Esophagus (tissue), 2 donors: ENCODE measurements at regions not wholly inside any gene's neighbourhood (a gene's known extent, or its start where the extent isn't known, plus 50 kb on each side); places are given as distances from the start of the nearest gene placed in this dataset.

Source experiments
- H3K27ac ChIP-seq, 2 donors: one replicate each; pipeline ENCODE4 v1.5.1; 2013; ENCODE audit warnings: low read depth in 2 of 2, mild to moderate bottlenecking in 2 of 2, inconsistent platforms in 1 of 2, low read length in 1 of 2, moderate library complexity in 1 of 2
- H3K27me3 ChIP-seq, 2 donors: one replicate each; pipeline ENCODE4 v1.6.1; 2013; ENCODE audit warnings: low read length in 2 of 2, control low read depth in 1 of 2, mild to moderate bottlenecking in 1 of 2; ENCODE audit not compliant: insufficient read depth in 2 of 2, control insufficient read depth in 1 of 2
- H3K36me3 ChIP-seq, 2 donors: one replicate each; pipeline ENCODE4 v1.6.1; 2013; ENCODE audit warnings: low read length in 1 of 2; ENCODE audit not compliant: control insufficient read depth in 2 of 2, insufficient read depth in 2 of 2
- H3K4me1 ChIP-seq, 2 donors: one replicate each; pipeline ENCODE4 v1.6.1; 2013; ENCODE audit warnings: low read length in 1 of 2; ENCODE audit not compliant: control insufficient read depth in 2 of 2, insufficient read depth in 2 of 2
- H3K4me3 ChIP-seq, 2 donors: one replicate each; pipeline ENCODE4 v1.5.1; 2013; ENCODE audit warnings: low read length in 2 of 2, mild to moderate bottlenecking in 2 of 2, low read depth in 1 of 2, moderate library complexity in 1 of 2
- H3K9me3 ChIP-seq, 2 donors: one replicate each; pipeline ENCODE4 v1.6.1; 2013; ENCODE audit warnings: mild to moderate bottlenecking in 2 of 2, low read depth in 1 of 2, low read length in 1 of 2, moderate library complexity in 1 of 2; ENCODE audit not compliant: control insufficient read depth in 2 of 2, insufficient read depth in 1 of 2
- WGBS, 2 donors: extraction: QIAGEN DNeasy Blood & Tissue Kit; methylation state at CpG; one replicate each; pipeline ENCODE4 v1.1.7; 2013; 5-methylcytosine and 5-hydroxymethylcytosine counted together
- donor health status: healthy with polysubstance abuse.
- donor health status: Bipolar disorder and iron deficiency.

GRCh38 chr1:113185463-113186104, 112.6 kb downstream of the LRIG2 start:
- Histone ChIP-seq H3K4me1 (no peaks in the 10 kb centered on the region), H3K9me3 (no peaks in the 10 kb centered on the region), H3K4me3 (no peak overlapping the region), H3K36me3 (no peaks in the 10 kb centered on the region), H3K27me3 (no peaks in the 10 kb centered on the region), H3K27ac (no peak overlapping the region)
- WGBS, 2 donors = 76 to 81% methylated on average over 2 of the region's 2 CpGs

- Histone ChIP-seq H3K27me3 (no peaks in the 10 kb centered on the region), H3K9me3 (no peaks in the 10 kb centered on the region), H3K4me3 (no peak overlapping the region), H3K27ac (no peak overlapping the region), H3K4me1 (peaks cover 0 to 5% of the 10 kb centered on the region in 2 donors), H3K36me3 (no peaks in the 10 kb centered on the region)
- WGBS, 2 donors = 76 to 78% methylated on average over 3 of the region's 3 CpGs
Measured at GRCh38 chr1:113190078-113190477, 117.1 kb downstream of the LRIG2 start.

- no peaks in the 10 kb centered on the region for H3K27me3 ChIP-seq
- no peak overlapping the region for H3K4me3 ChIP-seq
- H3K36me3 ChIP-seq = no peaks in the 10 kb centered on the region
- peak overlapping the region in 1 of 2 donors; percentile 83 for H3K27ac ChIP-seq
- no peaks in the 10 kb centered on the region for H3K9me3 ChIP-seq
- peaks cover 0 to 5% of the 10 kb centered on the region in 2 donors for H3K4me1 ChIP-seq
- WGBS, 2 donors = 75 to 83% methylated on average over 3 of the region's 3 CpGs
Measured at GRCh38 chr1:113190930-113191329, 117.9 kb downstream of the LRIG2 start.

DNA sequence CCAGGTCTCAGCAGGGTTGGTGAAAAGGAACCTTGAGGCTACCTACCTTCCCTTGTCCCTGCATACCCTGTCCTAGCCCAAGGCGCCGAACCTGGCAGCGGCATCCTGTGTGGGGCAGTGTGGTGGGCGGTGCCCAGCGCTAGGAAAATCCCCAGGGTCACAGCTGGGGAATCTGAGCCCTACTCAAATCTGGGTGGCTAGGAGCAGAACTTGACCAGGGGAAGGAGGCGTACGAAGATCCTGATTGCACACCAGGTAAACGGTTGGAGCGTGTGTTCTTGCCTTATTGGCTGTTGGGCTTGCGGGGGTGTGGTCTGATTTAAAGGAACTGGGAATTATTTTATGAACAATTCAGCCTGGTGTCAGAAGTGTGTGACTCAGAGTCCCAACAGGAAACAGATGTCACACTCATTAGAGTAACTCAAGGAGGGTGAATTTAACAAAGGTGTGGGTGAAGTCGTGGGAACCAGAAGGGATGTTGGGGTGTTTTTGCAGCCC, 118.6 kb downstream of the LRIG2 start:
- H3K9me3 ChIP-seq = no peaks in the 10 kb centered on the region
- H3K27me3 ChIP-seq = no peaks in the 10 kb centered on the region
- peak overlapping the region; percentile 72 to 83 for H3K27ac ChIP-seq
- H3K4me1 ChIP-seq = peaks cover 0 to 5% of the 10 kb centered on the region in 2 donors
- 83 to 85% methylated on average over 11 of the region's 11 CpGs for WGBS, 2 donors
- no peak overlapping the region for H3K4me3 ChIP-seq
- H3K36me3 ChIP-seq = no peaks in the 10 kb centered on the region

DNA sequence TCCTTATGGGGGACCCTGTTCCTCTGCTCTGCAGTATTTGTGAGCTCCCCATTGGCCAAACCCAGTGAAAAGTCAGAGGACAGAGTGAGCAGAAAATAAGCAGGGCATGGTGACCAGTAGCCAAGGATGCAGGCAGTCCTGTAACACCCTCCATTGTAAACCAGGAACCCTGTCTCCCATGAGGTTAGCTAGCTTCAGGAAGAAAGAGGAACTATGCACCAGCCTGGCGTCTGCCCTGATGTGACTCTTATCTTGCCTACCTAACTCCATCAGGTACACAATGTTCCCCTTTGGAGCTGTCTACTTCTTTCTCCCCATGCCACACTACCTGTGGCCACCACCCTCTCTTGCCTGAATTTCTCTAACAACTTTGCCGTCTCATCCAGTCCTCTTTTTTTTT, 119.2 kb downstream of the LRIG2 start:
- Histone ChIP-seq H3K4me3 (no peak overlapping the region), H3K4me1 (peaks cover 0 to 7% of the 10 kb centered on the region in 2 donors), H3K27me3 (no peaks in the 10 kb centered on the region), H3K36me3 (no peaks in the 10 kb centered on the region), H3K9me3 (no peaks in the 10 kb centered on the region), H3K27ac (peak overlapping the region; percentile 72 to 81)
- 80 to 82% methylated on average over 2 of the region's 2 CpGs for WGBS, 2 donors

- Histone ChIP-seq H3K36me3 (no peaks in the 10 kb centered on the region), H3K4me1 (peaks cover 2 to 7% of the 10 kb centered on the region in 2 donors), H3K27me3 (no peaks in the 10 kb centered on the region), H3K27ac (no peak overlapping the region), H3K9me3 (no peaks in the 10 kb centered on the region), H3K4me3 (no peak overlapping the region)
- 86 to 94% methylated on average over 1 of the region's 1 CpG for WGBS, 2 donors
Measured at GRCh38 chr1:113192980-113193379, 120.0 kb downstream of the LRIG2 start.

DNA sequence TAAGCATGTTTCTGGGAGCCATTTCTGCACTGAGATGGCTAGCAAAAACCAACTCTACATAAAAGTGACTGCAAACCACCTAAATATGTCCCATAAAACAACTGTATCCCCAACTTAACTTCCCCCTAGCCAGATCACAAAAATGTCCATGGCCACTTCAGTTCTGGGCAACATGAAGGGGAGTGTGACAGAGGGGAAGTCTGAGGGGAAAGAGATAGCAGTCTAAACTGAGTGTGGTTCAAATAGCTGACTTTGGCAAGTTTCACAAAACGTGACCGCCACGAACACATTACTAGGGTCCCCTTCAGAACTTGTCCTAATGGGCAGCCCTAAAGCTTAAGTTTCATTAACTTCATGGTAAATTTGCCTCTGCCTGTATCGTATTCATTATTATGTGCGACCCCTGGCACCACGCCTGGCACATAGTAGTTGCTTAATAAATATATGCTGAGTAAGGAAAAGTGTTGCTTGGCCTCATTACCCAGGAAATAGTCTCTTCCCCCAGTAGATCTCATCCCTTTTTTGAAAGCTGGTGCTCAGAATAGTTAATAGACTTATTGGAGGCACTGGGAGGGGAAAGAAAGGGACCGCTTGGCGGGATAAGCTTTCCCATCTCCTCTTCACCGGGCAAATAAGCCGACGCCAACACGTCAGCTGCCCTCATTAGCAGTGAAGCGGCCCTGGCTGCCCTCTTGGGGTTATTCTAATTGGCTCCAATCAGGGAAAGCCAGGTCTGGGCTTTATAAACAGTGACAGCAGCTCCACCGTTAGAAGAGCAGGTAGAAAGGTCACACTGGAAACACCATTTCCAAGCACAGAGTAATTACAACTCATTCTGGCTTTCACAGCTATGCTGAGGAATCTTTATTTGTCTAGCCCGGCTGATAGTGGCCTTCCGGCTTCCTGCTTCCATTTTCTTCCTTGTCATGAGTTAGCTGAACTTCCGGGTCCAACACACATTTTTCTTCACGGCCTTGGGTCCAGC, 122.1 kb downstream of the LRIG2 start:
- H3K9me3 ChIP-seq = no peaks in the 10 kb centered on the region
- no peaks in the 10 kb centered on the region for H3K27me3 ChIP-seq
- no peak overlapping the region for H3K4me3 ChIP-seq
- peak overlapping the region in 1 of 2 donors; percentile 24 for H3K27ac ChIP-seq
- H3K36me3 ChIP-seq = no peaks in the 10 kb centered on the region
- peaks cover 6 to 15% of the 10 kb centered on the region in 2 donors for H3K4me1 ChIP-seq
- WGBS, 2 donors = 86 to 89% methylated on average over 18 of the region's 18 CpGs

DNA sequence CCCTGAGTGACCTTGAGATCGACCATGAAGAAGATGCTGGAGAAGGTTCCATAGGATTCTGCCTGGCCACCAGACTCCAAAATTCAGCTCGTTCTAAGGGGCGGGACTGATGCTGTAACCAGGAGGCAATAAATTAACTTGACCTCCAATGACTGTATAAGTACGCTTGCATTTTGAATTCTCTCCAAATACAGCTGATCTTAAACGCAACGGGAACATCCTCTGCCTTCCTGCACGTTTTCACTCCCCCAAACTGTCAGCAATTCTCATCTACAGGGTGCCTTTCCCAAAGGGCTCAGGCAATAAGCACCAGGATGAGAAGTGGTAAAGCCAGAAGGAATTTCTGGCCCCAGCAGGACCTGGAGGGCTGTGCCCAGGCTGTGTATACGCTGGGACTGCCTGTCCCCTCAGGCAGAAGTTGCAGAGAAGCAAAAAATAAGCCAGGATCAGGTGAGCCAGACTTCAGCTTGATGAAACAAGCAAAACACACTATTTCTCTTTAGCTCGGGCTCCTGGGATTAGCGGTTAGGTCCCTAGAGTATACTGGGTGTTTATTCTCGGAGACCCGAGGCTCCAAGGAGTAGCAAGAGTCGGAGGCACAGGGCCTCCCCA, 124.8 kb downstream of the LRIG2 start:
- WGBS, 2 donors = 37 to 58% methylated on average over 13 of the region's 13 CpGs
- H3K4me1 ChIP-seq = peaks cover 6 to 10% of the 10 kb centered on the region in 2 donors
- H3K36me3 ChIP-seq = no peaks in the 10 kb centered on the region
- H3K27ac ChIP-seq = peak overlapping the region; percentile 80 to 82
- H3K27me3 ChIP-seq = no peaks in the 10 kb centered on the region
- no peak overlapping the region for H3K4me3 ChIP-seq
- H3K9me3 ChIP-seq = no peaks in the 10 kb centered on the region

- WGBS, 2 donors = 96 to 97% methylated on average over 24 of the region's 24 CpGs
- Histone ChIP-seq H3K9me3 (no peaks in the 10 kb centered on the region), H3K4me1 (peaks cover 6 to 10% of the 10 kb centered on the region in 2 donors), H3K36me3 (no peaks in the 10 kb centered on the region), H3K27ac (peak overlapping the region in 1 of 2 donors; percentile 65), H3K4me3 (no peak overlapping the region), H3K27me3 (no peaks in the 10 kb centered on the region)
Measured at GRCh38 chr1:113198806-113199205, 125.8 kb downstream of the LRIG2 start.
